Epithelial cell of proximal tubule (primary cell): ENCODE measurements at regions not wholly inside any gene's neighbourhood (a gene's known extent, or its start where the extent isn't known, plus 50 kb on each side); places are given as distances from the start of the nearest gene placed in this dataset.
"Not testable (repeated sequence)": the region's sequence is repeated elsewhere in the genome, so short reads cannot be mapped to it uniquely, and the experiment has no call there.

ENCODE experiments used
- DNase-seq: peaks from one replicate; pipeline ENCODE4 v3.0.0-alpha.2; 2011; ENCODE audit warnings: low read depth
- H3K4me3 ChIP-seq: 2 replicates; pipeline ENCODE4 v1.5.1; 2011; ENCODE audit warnings: low read depth, mild to moderate bottlenecking, low read length
- CTCF ChIP-seq: conservative IDR thresholded peaks from 2 replicates; pipeline ENCODE4 v1.5.1; 2012; ENCODE audit warnings: low read depth, mild to moderate bottlenecking, low read length

- H3K4me3 ChIP-seq: no peak overlapping the region
- TF ChIP-seq CTCF: no peak
- DNase-seq: no peak
Measured at GRCh38 chr6:144667532-144668503, 382.7 kb downstream of the UTRN start.

- DNase-seq, H3K4me3 ChIP-seq: not testable (repeated sequence)
Measured at GRCh38 chr6:144670259-144670658, 385.1 kb downstream of the UTRN start.

- H3K4me3 ChIP-seq: no peak overlapping the region
- no peak for DNase-seq
- TF ChIP-seq CTCF: no peak
Measured at GRCh38 chr6:144673807-144674206, 388.7 kb downstream of the UTRN start.

GRCh38 chr6:144675231-144675861, 390.2 kb downstream of the UTRN start:
- H3K4me3 ChIP-seq: no peak overlapping the region
- TF ChIP-seq CTCF: no peak
- no peak for DNase-seq

- not testable (repeated sequence) for DNase-seq, H3K4me3 ChIP-seq
Measured at GRCh38 chr6:144676310-144676709, 391.2 kb downstream of the UTRN start.

- not testable (repeated sequence) for DNase-seq, H3K4me3 ChIP-seq
Measured at GRCh38 chr6:144677263-144677662, 392.1 kb downstream of the UTRN start.

GRCh38 chr6:144678844-144679243, 393.7 kb downstream of the UTRN start:
- no peak overlapping the region for H3K4me3 ChIP-seq
- no peak for DNase-seq
- no peak for TF ChIP-seq CTCF

- H3K4me3 ChIP-seq: no peak overlapping the region
- DNase-seq: no peak
- no peak for TF ChIP-seq CTCF
Measured at GRCh38 chr6:144681334-144681733, 396.2 kb downstream of the UTRN start.
